ENCODE measurements at regions not wholly inside any gene's neighbourhood (a gene's known extent, or its start where the extent isn't known, plus 50 kb on each side); places are given as distances from the start of the nearest gene placed in this dataset.
"Not testable (repeated sequence)": the region's sequence is repeated elsewhere in the genome, so short reads cannot be mapped to it uniquely, and the experiment has no call there.

GRCh38 chr18:42334931-42335330, 379.9 kb downstream of the PIK3C3 start:
- no peak for DNase-seq

- DNase-seq: no peak
Observed at GRCh38 chr18:42336139-42336538, 381.1 kb downstream of the PIK3C3 start.

GRCh38 chr18:42337337-42337736, 382.3 kb downstream of the PIK3C3 start:
- not testable (repeated sequence) for DNase-seq

GRCh38 chr18:42338683-42339082, 383.6 kb downstream of the PIK3C3 start:
- no peak for DNase-seq

GRCh38 chr18:42339372-42339771, 384.3 kb downstream of the PIK3C3 start:
- DNase-seq: no peak

GRCh38 chr18:42340423-42341009, 385.5 kb downstream of the PIK3C3 start:
- no peak for DNase-seq

- DNase-seq: no peak
Observed at GRCh38 chr18:42341423-42341822, 386.4 kb downstream of the PIK3C3 start.

- no peak for DNase-seq
Observed at GRCh38 chr18:42348722-42349121, 393.7 kb downstream of the PIK3C3 start.

- DNase-seq: no peak
Observed at GRCh38 chr18:42351455-42351854, 396.4 kb downstream of the PIK3C3 start.

- no peak for DNase-seq
Observed at GRCh38 chr18:42360716-42361115, 405.7 kb downstream of the PIK3C3 start.

- DNase-seq: no peak
Observed at GRCh38 chr18:42363446-42364441, 408.7 kb downstream of the PIK3C3 start.

GRCh38 chr18:42364766-42365165, 409.7 kb downstream of the PIK3C3 start:
- DNase-seq: no peak

GRCh38 chr18:42365591-42365990, 410.6 kb downstream of the PIK3C3 start:
- DNase-seq: no peak

GRCh38 chr18:42373584-42373983, 418.6 kb downstream of the PIK3C3 start:
- no peak for DNase-seq

GRCh38 chr18:42374961-42375360, 419.9 kb downstream of the PIK3C3 start:
- DNase-seq: no peak

- not testable (repeated sequence) for DNase-seq
Observed at GRCh38 chr18:42378854-42379253, 423.8 kb downstream of the PIK3C3 start.

- DNase-seq: not testable (repeated sequence)
Observed at GRCh38 chr18:42381236-42381635, 426.2 kb downstream of the PIK3C3 start.

GRCh38 chr18:42392416-42392815, 437.4 kb downstream of the PIK3C3 start:
- DNase-seq: no peak

GRCh38 chr18:42392926-42393325, 437.9 kb downstream of the PIK3C3 start:
- DNase-seq: no peak

GRCh38 chr18:42394238-42394637, 439.2 kb downstream of the PIK3C3 start:
- DNase-seq: no peak

GRCh38 chr18:42401131-42401673, 446.2 kb downstream of the PIK3C3 start:
- no peak for DNase-seq

GRCh38 chr18:42404151-42404550, 449.1 kb downstream of the PIK3C3 start:
- DNase-seq: no peak

- no peak for DNase-seq
Observed at GRCh38 chr18:42409005-42409404, 454.0 kb downstream of the PIK3C3 start.

GRCh38 chr18:42412281-42412680, 457.2 kb downstream of the PIK3C3 start:
- DNase-seq: no peak
